Neural cell (in vitro differentiated cells): ENCODE measurements at regions not wholly inside any gene's neighbourhood (a gene's known extent, or its start where the extent isn't known, plus 50 kb on each side); places are given as distances from the start of the nearest gene placed in this dataset.

Source experiments
- H2AFZ ChIP-seq: fragments of 200-600, 300-800 bp; sonication (generic), shearing (Covaris generic); 2 replicates; pipeline ENCODE4 v1.6.0; 2014; ENCODE audit warnings: low read depth, mild to moderate bottlenecking, antibody characterized with exemption, low read length, moderate library complexity
- H3F3A ChIP-seq: fragments of 200-600 bp; shearing (Covaris generic); 2 replicates; pipeline ENCODE4 v1.6.1; 2016; ENCODE audit warnings: mild to moderate bottlenecking, moderate library complexity, mixed read lengths, antibody characterized with exemption, low read length; ENCODE audit not compliant: insufficient read depth, poor library complexity, severe bottlenecking
- H3K27ac ChIP-seq: fragments of 200-600, 300-800 bp; sonication (generic), shearing (Covaris generic); 2 replicates; pipeline ENCODE4 v1.5.1; 2014; ENCODE audit warnings: mild to moderate bottlenecking, low read length, moderate library complexity
- H3K27me3 ChIP-seq: fragments of 300-800, 200-600 bp; sonication (generic), shearing (Covaris generic); 2 replicates; pipeline ENCODE4 v1.6.0; 2014; ENCODE audit warnings: mild to moderate bottlenecking, low read depth, low read length, moderate library complexity; ENCODE audit not compliant: insufficient read depth
- H3K36me3 ChIP-seq: fragments of 300-800, 200-600 bp; sonication (generic), shearing (Covaris generic); 2 replicates; pipeline ENCODE4 v1.5.1; 2014; ENCODE audit warnings: mild to moderate bottlenecking, antibody characterized with exemption, low read length, moderate library complexity; ENCODE audit not compliant: insufficient read depth
- H3K4me2 ChIP-seq: fragments of 300-800, 200-600 bp; sonication (generic), shearing (Covaris generic); 2 replicates; pipeline ENCODE4 v1.6.0; 2014; ENCODE audit warnings: mild to moderate bottlenecking, low read length
- H3K4me3 ChIP-seq: fragments of 300-800, 200-600 bp; sonication (generic), shearing (Covaris generic); 2 replicates; pipeline ENCODE4 v1.5.1; 2014; ENCODE audit warnings: mild to moderate bottlenecking, low read length, moderate library complexity
- H3K79me2 ChIP-seq: fragments of 200-600 bp; shearing (Covaris generic); replicated peaks from 2 replicates; pipeline ENCODE4 v1.6.0; 2014; ENCODE audit warnings: mild to moderate bottlenecking, low read length, moderate library complexity; ENCODE audit not compliant: insufficient read depth
- H3K9ac ChIP-seq: fragments of 300-800, 200-600 bp; sonication (generic), shearing (Covaris generic); 2 replicates; pipeline ENCODE4 v1.6.1; 2016; ENCODE audit warnings: mild to moderate bottlenecking, low read length, mixed read lengths
- H3K9me2 ChIP-seq: fragments of 200-600 bp; shearing (Covaris generic); 2 replicates; pipeline ENCODE4 v1.6.1; 2016; ENCODE audit warnings: mild to moderate bottlenecking, low read length, mixed read lengths; ENCODE audit not compliant: insufficient read depth
- H3K9me3 ChIP-seq: fragments of 200-600, 300-800 bp; sonication (generic), shearing (Covaris generic); 2 replicates; pipeline ENCODE4 v1.6.1; 2016; ENCODE audit warnings: mild to moderate bottlenecking, mixed run types, low read length, moderate library complexity, mixed read lengths
- H4K20me1 ChIP-seq: fragments of 200-600 bp; shearing (Covaris generic); 2 replicates; pipeline ENCODE4 v1.6.1; 2016; ENCODE audit warnings: mild to moderate bottlenecking, mixed run types; ENCODE audit not compliant: insufficient read depth
- CTCF ChIP-seq: fragments of 450-650 bp; IDR thresholded peaks from 2 replicates; pipeline ENCODE4 v1.5.1; 2014; ENCODE audit warnings: antibody characterized with exemption, mild to moderate bottlenecking, moderate library complexity; ENCODE audit not compliant: poor library complexity, severe bottlenecking
- EP300 ChIP-seq: fragments of 450-650 bp; conservative IDR thresholded peaks from 2 replicates; pipeline ENCODE4 v1.6.1; 2014; ENCODE audit warnings: antibody characterized with exemption, mild to moderate bottlenecking, moderate library complexity; ENCODE audit not compliant: poor library complexity, severe bottlenecking
- EZH2 ChIP-seq: fragments of 200-600, 300-800 bp; shearing (Covaris generic), sonication (generic); IDR thresholded peaks from 2 replicates; pipeline ENCODE4 v1.6.1; 2014; ENCODE audit warnings: antibody characterized with exemption, low read length, borderline replicate concordance, mild to moderate bottlenecking; ENCODE audit not compliant: insufficient read depth, poor library complexity, severe bottlenecking
- MXI1 ChIP-seq: fragments of 450-650 bp; conservative IDR thresholded peaks from 2 replicates; pipeline ENCODE4 v1.6.1; 2014; ENCODE audit warnings: antibody characterized with exemption, mild to moderate bottlenecking; ENCODE audit not compliant: poor library complexity, severe bottlenecking
- POLR2AphosphoS5 ChIP-seq: IDR thresholded peaks from 2 replicates; pipeline ENCODE4 v1.6.1; 2012
- RAD21 ChIP-seq: fragments of 450-650 bp; conservative IDR thresholded peaks from 2 replicates; pipeline ENCODE4 v1.6.1; 2014; ENCODE audit warnings: antibody characterized with exemption, mild to moderate bottlenecking, moderate library complexity
- REST ChIP-seq: IDR thresholded peaks from 2 replicates; pipeline ENCODE4 v1.6.1; 2012; ENCODE audit warnings: borderline replicate concordance
- SMC3 ChIP-seq: fragments of 450-650 bp; conservative IDR thresholded peaks from 2 replicates; pipeline ENCODE4 v1.6.1; 2014; ENCODE audit warnings: antibody characterized with exemption, mild to moderate bottlenecking, moderate library complexity; ENCODE audit not compliant: poor library complexity
- TAF1 ChIP-seq: IDR thresholded peaks from 2 replicates; pipeline ENCODE4 v1.6.1; 2012; ENCODE audit warnings: low read depth

GRCh38 chr5:158529454-158529853 is 570.3 kb downstream of the EBF1 start:
- Histone ChIP-seq H3K4me2 (no peak overlapping the region), H3K9me3 (no peaks in the 10 kb centered on the region), H2AFZ (no peak overlapping the region), H3K79me2 (no peaks in the 10 kb centered on the region), H3K9me2 (no peaks in the 10 kb centered on the region), H3K9ac (peak overlapping the region; percentile 70), H3K36me3 (no peaks in the 10 kb centered on the region), H3K27ac (peak overlapping the region; percentile 99), H3K27me3 (no peaks in the 10 kb centered on the region), H3K4me3 (no peak overlapping the region), H3F3A (peaks cover 29% of the 10 kb centered on the region), H4K20me1 (no peaks in the 10 kb centered on the region)
- TF ChIP-seq RAD21 (peak; percentile 43), CTCF (peak; percentile 53), SMC3 (peak; percentile 50), MXI1 (no peak)

- H3F3A ChIP-seq = peaks cover 14% of the 10 kb centered on the region
- H3K79me2 ChIP-seq = no peaks in the 10 kb centered on the region
- peak overlapping the region; percentile 1 for H3K27ac ChIP-seq
- TF ChIP-seq EP300 (no peak), REST (peak; percentile 43)
- H3K4me3 ChIP-seq = no peak overlapping the region
- H3K4me2 ChIP-seq = no peak overlapping the region
- H3K27me3 ChIP-seq = no peaks in the 10 kb centered on the region
- H3K9ac ChIP-seq = no peak overlapping the region
- no peaks in the 10 kb centered on the region for H3K9me3 ChIP-seq
- no peaks in the 10 kb centered on the region for H4K20me1 ChIP-seq
- no peaks in the 10 kb centered on the region for H3K9me2 ChIP-seq
- no peaks in the 10 kb centered on the region for H3K36me3 ChIP-seq
- H2AFZ ChIP-seq = no peak overlapping the region
Measured at GRCh38 chr5:158525663-158526062, 574.1 kb downstream of the EBF1 start.

GRCh38 chr5:158524070-158524469 is 575.6 kb downstream of the EBF1 start:
- peak overlapping the region; percentile 10 for H3K27ac ChIP-seq
- no peaks in the 10 kb centered on the region for H3K27me3 ChIP-seq
- no peaks in the 10 kb centered on the region for H3F3A ChIP-seq
- H4K20me1 ChIP-seq = no peaks in the 10 kb centered on the region
- H3K36me3 ChIP-seq = no peaks in the 10 kb centered on the region
- H3K4me2 ChIP-seq = no peak overlapping the region
- TF ChIP-seq MXI1 (no peak), EZH2 (no peak), REST (no peak), RAD21 (no peak), POLR2AphosphoS5 (no peak), EP300 (no peak), SMC3 (no peak), CTCF (no peak), TAF1 (no peak)
- no peak overlapping the region for H3K4me3 ChIP-seq
- no peaks in the 10 kb centered on the region for H3K9me3 ChIP-seq
- no peak overlapping the region for H3K9ac ChIP-seq
- H2AFZ ChIP-seq = no peak overlapping the region
- no peaks in the 10 kb centered on the region for H3K9me2 ChIP-seq
- no peaks in the 10 kb centered on the region for H3K79me2 ChIP-seq
